Erythroblast (primary cell): ENCODE measurements at regions not wholly inside any gene's neighbourhood (a gene's known extent, or its start where the extent isn't known, plus 50 kb on each side); places are given as distances from the start of the nearest gene placed in this dataset.

Experiments
- GATA1 ChIP-seq: IDR thresholded peaks from 2 replicates; pipeline ENCODE4 v1.6.1; 2011; ENCODE audit warnings: low read depth, mild to moderate bottlenecking, control low read depth, low read length, moderate library complexity
- POLR2A ChIP-seq: IDR thresholded peaks from 2 replicates; pipeline ENCODE4 v1.6.1; 2011; ENCODE audit warnings: mild to moderate bottlenecking, low read length

- TF ChIP-seq POLR2A: no peak
- TF ChIP-seq GATA1: no peak
These were observed 72.9 kb upstream of the LTA4H start for GRCh38 chr12:96108321-96108720.
